HL-60 (cell line): ENCODE measurements at regions not wholly inside any gene's neighbourhood (a gene's known extent, or its start where the extent isn't known, plus 50 kb on each side); places are given as distances from the start of the nearest gene placed in this dataset.

Source experiments
- GABPA ChIP-seq: IDR thresholded peaks from 2 replicates; pipeline ENCODE4 v1.6.1; 2012; ENCODE audit warnings: low read depth
- POLR2AphosphoS5 ChIP-seq: IDR thresholded peaks from 2 replicates; pipeline ENCODE4 v1.6.1; 2012; ENCODE audit warnings: low read depth
- TF ChIP-seq, protein P1 (sequence below): IDR thresholded peaks from one replicate; pipeline ENCODE4 v1.5.1; 2011; ENCODE audit warnings: low read length, control low read depth, inconsistent platforms; ENCODE audit not compliant: insufficient read depth
- TF ChIP-seq, protein P2 (sequence below): IDR thresholded peaks from 2 replicates; pipeline ENCODE4 v1.6.1; 2012; ENCODE audit warnings: low read depth; ENCODE audit not compliant: insufficient replicate concordance

GRCh38 chr2:47277987-47278386, 91.1 kb upstream of the EPCAM start:
- TF ChIP-seq, protein P1, sequence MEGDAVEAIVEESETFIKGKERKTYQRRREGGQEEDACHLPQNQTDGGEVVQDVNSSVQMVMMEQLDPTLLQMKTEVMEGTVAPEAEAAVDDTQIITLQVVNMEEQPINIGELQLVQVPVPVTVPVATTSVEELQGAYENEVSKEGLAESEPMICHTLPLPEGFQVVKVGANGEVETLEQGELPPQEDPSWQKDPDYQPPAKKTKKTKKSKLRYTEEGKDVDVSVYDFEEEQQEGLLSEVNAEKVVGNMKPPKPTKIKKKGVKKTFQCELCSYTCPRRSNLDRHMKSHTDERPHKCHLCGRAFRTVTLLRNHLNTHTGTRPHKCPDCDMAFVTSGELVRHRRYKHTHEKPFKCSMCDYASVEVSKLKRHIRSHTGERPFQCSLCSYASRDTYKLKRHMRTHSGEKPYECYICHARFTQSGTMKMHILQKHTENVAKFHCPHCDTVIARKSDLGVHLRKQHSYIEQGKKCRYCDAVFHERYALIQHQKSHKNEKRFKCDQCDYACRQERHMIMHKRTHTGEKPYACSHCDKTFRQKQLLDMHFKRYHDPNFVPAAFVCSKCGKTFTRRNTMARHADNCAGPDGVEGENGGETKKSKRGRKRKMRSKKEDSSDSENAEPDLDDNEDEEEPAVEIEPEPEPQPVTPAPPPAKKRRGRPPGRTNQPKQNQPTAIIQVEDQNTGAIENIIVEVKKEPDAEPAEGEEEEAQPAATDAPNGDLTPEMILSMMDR, result no peak
- no peak for TF ChIP-seq POLR2AphosphoS5
- TF ChIP-seq GABPA, result no peak
- TF ChIP-seq, protein P2, sequence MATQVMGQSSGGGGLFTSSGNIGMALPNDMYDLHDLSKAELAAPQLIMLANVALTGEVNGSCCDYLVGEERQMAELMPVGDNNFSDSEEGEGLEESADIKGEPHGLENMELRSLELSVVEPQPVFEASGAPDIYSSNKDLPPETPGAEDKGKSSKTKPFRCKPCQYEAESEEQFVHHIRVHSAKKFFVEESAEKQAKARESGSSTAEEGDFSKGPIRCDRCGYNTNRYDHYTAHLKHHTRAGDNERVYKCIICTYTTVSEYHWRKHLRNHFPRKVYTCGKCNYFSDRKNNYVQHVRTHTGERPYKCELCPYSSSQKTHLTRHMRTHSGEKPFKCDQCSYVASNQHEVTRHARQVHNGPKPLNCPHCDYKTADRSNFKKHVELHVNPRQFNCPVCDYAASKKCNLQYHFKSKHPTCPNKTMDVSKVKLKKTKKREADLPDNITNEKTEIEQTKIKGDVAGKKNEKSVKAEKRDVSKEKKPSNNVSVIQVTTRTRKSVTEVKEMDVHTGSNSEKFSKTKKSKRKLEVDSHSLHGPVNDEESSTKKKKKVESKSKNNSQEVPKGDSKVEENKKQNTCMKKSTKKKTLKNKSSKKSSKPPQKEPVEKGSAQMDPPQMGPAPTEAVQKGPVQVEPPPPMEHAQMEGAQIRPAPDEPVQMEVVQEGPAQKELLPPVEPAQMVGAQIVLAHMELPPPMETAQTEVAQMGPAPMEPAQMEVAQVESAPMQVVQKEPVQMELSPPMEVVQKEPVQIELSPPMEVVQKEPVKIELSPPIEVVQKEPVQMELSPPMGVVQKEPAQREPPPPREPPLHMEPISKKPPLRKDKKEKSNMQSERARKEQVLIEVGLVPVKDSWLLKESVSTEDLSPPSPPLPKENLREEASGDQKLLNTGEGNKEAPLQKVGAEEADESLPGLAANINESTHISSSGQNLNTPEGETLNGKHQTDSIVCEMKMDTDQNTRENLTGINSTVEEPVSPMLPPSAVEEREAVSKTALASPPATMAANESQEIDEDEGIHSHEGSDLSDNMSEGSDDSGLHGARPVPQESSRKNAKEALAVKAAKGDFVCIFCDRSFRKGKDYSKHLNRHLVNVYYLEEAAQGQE, result no peak
